GM21526 (cell line): ENCODE measurements at regions not wholly inside any gene's neighbourhood (a gene's known extent, or its start where the extent isn't known, plus 50 kb on each side); places are given as distances from the start of the nearest gene placed in this dataset.

ENCODE experiments used
- ATAC-seq: cut with Tn5 transposase; IDR thresholded peaks from one replicate; pipeline ENCODE4 v1.9.1; 2021; ENCODE audit warnings: moderate library complexity; ENCODE audit not compliant: unreplicated experiment, low FRiP score

DNA sequence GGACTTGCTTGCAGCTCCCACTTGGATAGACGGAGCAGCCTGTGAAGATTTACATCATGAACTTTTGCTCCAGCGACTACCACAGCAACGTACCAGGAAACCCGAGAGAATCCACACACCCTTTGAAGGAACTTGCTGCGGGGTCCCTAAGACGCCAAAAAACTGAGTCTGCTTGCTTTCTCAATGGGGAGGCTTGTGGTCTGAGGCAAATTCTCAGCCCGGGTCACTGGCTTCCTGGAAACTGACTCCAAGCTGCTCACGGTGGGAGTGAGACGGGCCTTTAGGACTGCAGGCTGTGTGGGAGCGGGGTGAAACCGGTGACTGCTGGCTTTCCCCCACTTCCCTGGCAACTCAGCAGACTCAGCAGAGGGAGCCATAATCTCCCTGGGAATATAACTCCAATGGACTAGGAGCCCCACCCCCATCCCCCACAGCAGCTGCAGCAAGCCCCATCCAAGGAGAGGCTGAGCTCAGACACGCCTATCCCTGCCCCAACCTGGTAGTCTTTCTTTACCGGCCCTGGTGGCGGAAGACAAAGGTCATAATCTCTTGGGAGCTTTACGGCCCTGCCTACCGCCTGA, 466.0 kb downstream of the CAAP1 start:
- no peak for ATAC-seq

DNA sequence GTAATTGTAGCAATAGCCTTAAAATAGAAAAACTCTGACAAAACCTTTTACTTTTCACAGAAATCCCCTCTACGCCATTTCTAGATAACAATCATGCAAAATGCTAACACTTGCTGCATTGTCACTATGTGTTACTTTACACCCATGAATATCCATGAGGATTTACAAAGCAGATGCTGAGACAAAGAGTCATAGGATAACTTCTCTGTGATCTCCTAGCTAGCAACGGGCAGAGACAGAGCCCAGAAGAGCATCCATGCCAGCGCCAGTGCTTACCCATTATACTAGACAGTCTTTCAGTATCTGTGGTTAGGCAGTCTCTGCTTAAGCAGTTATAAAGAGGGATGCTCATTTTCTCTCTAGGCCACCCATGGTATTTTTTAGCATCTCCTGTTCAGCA, 474.1 kb downstream of the CAAP1 start:
- no peak for ATAC-seq

DNA sequence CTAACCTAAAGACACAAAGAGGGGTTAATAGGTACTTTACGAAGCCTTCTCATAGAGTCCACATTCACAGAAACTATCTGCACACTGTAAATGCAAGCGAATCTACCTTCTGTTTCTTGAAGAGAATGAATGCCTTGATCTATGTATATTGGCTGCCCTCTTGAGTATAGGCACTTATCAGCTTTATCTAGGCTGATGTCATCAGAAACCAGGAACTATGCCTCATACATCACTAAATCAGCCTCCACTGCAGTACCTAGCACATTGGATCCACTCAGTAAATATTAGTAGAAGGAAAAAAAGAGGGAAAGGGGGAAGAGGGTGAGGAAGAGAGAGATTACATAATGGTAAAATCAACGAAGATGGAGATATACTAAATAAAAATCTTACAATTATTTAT, 477.1 kb downstream of the CAAP1 start:
- no peak for ATAC-seq

DNA sequence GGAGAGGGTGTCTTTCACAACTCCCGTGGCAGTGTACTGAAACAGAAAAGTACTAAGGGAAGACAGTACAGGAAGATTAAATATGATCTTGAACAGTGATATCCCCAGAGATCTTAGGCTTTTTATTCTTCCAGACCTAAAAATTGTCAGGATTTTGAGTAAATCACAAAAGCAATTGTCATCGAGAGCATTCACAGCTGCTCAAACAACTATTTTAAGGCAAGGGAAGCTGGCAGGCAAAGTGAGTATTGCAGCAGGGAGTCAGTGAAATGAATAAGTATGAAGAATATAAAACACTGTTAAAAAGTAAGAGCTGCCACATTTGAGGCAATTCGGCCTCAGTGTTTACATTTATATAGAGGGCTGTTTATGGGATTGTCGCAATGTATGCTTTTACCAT, 479.0 kb downstream of the CAAP1 start:
- no peak for ATAC-seq

DNA sequence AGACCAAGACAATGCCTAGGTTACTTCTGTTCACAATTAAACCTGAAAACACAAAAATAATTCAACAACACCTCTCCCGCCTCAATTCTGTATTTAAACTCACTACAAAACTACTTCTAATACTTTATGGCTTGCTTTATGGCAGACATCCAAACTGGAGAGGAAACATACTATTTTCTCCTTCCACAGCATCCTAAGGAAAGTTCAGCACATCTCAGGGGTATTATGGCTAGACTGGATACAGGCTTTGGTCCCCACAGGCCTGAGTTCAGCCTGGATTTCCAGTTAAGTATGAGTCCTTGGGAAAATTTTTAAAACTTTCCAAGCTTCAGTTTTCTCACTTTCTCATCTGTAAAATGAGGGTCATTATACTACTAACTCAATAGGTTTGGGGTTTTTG, 480.2 kb downstream of the CAAP1 start:
- ATAC-seq, result no peak

DNA sequence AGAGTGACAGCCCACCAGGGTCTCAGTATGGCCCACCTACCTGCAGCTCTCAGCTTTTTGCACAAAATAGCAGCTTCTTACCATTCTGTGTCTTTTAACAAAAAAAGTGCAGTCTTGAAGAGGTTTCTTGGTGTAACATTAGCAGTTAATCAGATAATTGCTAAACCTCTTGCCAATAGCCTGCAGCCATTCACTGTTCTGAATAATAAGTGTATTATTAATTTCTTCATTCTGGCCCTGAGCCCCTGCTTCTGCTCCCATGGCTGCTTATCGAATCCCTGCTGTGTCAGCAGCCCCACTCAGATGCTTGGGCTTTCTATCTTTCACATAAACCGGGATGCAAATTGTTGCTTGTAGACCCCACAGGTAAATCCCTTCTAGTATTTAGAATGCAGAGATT, 485.9 kb downstream of the CAAP1 start:
- ATAC-seq, result no peak

DNA sequence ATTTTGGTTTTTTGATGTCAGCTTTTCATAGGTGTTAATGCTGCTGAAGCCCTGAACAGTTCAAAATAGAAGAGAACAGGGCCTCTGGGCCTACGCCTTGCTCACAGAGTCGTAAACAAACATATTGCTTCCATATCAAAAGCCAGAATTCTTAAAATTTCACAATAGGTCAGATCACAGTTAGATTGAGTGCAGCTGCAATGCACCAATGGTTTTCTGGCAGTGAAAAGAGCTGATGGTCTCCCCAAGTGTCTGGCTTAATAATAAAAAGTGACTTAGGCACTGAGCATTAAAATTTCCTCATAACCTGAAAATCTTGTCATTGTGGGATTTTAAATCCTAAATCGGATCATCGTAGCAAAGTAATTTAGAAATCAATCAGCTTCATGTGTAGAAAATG, 493.0 kb downstream of the CAAP1 start:
- no peak for ATAC-seq

DNA sequence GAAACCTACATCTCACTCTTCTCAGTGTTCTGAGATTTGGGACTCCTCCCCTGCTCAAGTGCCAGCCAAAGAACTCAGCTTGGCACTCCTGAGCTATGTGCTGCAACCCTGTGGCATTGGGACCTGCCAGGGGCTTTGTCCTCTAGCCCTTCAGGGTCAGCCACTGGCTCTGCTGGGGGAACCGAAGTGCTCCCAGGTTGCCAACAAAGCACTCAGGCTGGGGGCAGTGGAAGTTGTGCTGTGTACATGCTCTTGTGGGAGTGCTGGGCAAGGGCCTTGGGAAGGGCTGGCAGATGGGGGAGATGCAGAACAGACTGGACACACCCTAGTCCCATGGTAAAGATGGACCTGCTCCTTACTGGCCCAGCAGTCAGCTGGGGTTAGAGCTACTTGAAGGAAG, 498.6 kb downstream of the CAAP1 start:
- no peak for ATAC-seq

DNA sequence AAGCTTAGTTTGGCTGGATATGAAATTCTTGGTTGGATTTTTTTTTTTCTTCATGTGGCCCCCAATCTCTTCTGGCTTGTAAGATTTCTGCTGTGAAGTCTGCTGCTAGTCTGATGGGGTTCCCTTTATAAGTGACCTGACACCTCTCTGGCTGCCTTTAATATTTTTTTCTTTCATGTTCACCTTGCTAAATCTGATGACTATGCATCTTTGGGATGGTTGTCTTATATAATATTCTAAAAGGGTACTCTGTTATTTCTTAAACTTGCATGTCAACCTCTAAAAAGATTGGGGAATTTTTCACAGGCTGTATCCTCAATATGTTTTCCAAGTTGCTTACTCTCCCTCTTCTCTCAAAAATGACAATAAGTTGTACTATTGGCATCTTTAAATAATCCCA, 500.0 kb downstream of the CAAP1 start:
- ATAC-seq, result no peak

DNA sequence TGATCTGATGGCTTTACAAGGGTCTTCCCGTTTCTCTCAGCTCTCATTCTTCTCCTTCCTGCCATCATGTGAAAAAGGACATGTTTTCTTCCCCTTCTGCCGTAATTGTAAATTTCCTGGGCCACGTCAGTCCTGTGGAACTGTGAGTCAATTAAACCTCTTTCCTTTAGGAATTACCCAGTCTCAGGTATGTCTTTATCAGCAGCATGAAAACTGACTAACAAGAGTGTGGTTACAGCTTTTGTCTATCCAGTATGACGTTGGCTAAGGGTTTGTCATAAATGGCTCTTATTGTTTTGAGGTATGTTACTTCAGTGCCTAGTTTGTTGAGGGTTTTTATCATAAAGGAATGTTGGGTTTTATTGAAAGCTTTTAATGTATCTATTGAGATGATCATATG, 501.6 kb downstream of the CAAP1 start:
- no peak for ATAC-seq

DNA sequence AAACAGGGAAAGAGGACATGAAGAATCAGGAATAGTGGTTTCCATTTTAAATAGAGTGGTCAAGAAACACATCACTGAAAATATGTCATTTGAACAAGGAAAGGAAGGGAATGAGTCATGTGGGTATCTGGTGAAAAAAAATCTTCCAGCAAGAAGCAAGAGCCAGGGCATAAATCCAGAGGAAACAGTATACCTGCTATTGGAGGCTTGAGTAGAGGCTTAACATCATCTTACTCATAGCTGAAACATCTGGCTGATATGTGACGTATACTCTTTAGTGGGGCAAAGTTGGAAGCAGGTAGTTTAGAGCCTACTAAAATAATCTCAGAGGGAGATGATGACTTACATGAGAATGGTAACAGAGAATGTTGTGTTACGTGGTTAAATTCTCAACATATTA, 517.2 kb downstream of the CAAP1 start:
- no peak for ATAC-seq

DNA sequence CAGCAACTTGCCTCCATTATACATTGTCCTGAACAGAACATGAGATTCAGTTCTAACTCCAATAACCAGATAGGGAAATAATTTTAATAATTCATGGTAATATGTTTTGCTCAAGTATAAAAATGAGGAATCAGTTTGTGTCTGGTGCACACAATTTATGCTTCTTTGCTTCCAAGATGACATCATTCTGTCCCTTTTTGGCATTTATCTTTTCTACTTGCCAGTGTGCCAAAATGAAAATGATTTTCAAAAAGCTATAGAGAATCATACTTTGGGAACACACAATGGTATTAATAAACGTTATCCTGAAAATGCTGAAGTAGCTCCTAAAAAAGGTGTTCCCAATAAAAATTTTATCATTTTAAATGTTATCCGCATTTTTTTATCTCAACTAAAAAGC, 519.0 kb downstream of the CAAP1 start:
- no peak for ATAC-seq

DNA sequence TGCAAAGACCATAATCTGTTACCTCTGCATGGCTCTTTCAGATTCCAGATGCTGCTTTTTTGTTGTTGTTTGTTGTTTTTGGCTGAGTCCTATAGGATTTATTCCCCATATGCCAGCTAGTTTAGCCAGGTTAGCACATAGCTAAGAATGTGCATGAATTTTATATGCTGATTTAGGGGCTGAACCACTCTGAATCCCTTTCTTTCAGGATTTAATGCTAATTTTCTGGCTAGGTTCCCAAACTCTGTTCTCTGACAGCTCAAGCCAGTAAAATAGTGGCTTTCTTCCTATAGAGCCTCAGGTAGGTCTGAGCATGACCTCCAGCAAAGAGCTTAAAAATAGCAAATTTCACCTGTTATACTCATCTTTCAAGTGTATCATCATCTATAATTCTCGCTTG, 521.4 kb downstream of the CAAP1 start:
- ATAC-seq, result no peak

DNA sequence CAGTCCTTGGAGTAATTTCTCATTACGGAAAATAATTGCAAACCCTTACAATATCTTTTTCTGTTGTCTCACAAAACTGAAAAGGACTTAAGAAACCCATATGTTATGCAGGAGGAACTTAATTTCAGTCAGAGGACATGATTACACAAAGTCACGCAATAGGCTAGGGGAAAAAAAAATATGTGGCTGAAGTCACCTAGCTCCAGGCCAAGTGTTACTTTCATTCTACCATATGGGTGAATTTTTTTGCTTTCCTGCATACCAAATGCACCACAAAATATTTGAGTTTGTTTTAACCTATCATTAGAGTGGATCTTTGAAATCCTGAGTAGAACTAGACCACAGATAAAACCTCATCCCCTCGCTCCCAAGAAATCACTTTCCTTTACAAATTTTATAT, 523.5 kb downstream of the CAAP1 start:
- ATAC-seq, result no peak

DNA sequence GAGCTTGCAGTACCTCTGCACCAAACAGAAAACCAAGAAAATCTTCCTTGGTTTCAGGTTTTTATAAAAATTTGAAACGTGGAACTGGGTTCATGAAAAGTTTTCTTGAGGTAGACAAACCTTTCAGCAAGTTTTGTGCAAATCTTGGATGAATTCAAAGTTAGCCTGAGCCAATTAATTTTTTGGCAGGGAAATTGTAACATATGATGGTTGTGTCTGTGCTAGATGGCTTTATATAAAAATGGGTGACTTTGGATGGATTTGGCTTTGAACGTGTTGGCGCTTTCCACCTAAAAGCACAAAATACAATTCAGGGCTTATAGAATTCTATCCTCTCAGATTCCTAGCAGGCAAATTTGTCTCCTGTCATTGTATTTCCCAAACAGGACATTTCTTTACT, 524.4 kb downstream of the CAAP1 start:
- no peak for ATAC-seq

DNA sequence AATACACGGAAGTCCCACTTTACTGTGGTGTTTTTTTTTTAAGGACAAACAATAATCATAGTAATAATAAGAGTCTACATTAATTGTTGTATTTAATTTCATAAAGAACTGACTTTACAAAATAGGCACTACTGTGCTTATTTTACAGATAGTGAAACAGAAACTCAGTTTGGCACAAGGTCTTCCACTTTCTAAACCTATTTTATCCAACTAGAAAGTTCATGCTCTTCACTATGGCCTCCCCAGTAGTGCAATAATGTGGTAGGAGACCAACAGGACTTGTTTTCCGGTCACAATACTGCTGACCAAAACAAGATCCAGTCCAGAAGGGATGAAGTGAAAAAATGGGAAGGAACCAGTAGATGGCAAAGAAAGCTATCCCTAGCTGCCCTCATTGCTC, 531.6 kb downstream of the CAAP1 start:
- ATAC-seq, result no peak

DNA sequence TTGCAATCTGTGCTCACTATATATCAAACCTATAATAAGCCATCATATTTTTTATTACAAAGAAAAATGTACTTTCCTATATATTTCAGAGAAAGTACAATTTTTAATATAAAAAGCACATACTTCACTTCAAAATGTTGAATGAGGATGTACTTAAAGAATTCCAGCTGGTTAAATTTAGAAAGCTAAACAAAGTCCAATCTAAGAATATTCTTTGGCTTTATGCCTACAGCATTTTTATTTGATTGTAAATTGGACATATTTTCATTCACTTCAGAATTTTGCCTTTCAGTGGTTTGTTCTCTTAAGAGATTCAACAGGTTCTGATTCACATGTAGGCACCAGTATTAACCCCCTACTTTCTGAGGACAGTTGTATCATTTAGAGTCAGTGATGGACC, 533.8 kb downstream of the CAAP1 start:
- no peak for ATAC-seq

DNA sequence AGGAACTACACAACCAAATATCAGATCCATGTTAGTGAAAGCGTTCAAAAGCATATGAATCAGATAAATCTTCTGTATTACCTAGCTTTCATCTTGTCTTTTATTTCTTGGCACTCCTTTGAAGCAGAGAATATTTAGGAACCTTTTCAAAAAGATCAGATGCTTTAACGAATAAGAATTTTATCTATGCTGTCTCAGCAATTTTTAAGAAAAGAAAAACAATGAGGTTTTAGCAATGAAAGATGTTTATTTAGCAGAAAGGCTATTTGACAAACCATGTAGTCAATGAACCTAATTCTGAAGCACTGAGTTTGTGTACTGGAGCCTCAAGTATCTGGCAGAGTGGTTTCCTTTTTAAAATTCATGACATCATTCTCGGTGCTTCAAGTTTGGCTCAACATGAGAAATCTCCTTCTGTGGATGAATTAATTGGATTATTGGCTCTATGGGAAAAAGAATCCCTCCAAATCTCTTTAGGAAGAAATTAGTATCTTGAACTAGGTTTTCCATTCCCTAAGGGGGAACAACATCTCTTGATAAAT, 534.7 kb downstream of the CAAP1 start:
- no peak for ATAC-seq

DNA sequence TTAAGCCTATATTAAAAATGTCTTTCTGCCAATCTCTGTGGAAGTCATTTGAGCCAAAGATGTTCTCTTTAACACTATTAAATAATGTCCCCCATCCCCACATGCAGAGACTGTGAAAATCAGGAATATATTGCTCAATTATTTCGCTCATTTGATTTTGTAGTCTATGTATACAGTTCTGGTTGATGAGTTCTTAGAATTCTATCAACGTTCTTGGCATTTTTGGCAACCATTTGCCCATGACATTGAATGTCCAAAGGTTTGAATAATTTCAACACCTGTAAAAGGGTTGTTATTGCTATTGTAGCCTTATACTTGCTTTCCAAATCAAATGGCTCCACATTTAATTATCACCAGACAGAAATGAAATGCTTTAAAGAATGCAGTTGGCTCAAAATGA, 536.1 kb downstream of the CAAP1 start:
- no peak for ATAC-seq

DNA sequence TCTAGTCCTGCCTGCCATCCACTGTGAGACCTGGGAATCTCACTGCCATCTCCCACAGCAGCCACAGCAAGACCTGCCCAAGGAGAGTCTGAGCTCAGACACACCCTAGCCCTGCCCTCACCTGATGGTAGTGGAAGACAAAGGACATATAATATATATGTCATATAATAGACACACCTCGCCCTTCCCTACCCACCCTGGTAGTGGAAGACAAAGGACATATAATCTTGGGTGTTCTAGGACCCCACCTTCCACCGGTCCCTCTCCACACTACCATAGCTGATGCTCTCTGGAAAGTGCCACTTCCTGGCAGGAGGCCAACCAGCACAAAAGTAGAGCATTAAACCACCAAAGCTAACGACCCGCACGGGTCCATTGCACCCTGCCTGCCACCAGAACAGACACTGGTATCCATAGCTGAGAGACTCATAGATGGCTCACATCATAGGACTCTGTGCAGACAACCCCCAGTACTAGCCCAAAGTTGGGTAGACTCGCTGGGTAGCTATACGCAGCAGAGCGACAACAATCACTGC, 545.6 kb downstream of the CAAP1 start:
- ATAC-seq, result no peak

DNA sequence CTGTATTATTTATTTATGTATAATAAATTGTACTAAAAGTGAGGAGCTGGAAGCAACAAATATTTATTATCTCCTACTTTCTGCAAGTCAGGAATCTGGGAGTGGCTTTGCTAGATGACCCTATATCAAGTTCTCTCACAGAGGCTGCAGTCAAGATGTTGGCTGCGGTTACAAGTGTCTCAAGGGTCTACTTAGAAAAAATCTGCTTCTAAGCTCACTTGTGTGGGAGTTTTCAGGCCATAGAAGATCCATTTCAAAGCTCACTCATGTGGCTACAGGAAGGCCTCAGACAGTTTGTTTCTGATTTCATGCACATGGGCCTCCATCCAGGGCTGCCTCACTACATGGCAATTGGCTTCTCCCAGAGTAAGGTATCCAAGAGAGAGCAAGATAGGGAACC, 551.1 kb downstream of the CAAP1 start:
- no peak for ATAC-seq

DNA sequence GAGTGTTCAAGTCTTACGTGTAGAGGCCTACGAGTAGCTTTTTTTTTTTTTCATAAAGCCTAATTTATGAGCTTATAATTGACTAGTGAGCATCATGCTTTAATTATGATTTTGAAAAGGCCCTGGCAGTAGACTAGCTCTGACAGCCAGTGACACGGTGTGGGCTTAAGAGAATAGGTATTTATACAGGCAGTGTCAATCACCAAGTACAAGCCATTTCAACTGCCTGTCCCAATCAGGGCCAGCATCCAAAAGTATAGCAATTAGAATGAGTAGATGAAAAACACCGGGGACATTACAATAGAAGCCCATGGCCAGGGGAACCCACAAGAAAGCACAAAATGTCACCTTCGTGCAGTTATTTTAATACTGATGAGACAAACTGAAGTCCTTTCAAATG, 552.8 kb downstream of the CAAP1 start:
- ATAC-seq, result no peak

DNA sequence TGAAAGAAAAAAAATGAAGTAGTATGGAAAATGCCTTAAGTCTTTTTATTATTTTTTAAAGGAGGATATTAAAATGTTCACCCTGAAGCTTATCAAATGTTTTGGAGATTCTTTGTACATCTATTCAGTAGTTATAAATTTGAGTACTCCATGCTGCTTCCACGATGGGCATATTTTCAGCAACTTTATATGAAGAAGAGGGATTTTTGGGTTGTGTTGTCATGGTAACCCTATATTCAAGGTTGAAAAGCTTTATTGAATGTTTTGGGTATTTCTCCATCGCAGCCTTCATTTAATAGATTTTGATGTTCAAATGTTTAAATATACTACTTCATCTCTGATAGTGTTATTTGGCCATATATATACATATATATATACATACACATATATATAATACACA, 557.5 kb downstream of the CAAP1 start:
- no peak for ATAC-seq
